SIG-M5 (cell line): ENCODE measurements at regions not wholly inside any gene's neighbourhood (a gene's known extent, or its start where the extent isn't known, plus 50 kb on each side); places are given as distances from the start of the nearest gene placed in this dataset.

Source experiments
- DNase-seq: peaks from one replicate; lab custom pipeline; 2025; lab: John Stamatoyannopoulos, UW

DNA sequence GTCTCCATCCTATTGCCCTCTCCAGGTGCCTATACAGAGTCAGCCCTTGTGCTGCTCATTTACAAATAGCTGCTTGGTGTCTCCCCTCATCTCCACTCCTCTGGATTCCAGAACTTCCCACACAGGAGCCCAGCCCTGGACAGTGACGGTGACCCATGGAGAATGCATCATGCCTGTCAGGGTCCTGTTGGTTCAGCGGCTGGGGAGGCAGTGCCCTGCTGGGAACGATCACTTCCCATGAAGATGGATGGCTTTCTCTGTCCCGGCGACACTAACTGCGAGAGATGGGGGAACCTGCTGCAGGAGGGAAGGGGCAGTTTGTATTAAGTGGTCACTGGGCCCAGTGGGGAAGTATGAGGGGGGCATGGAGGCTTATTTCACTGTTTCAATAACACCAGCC, 395.0 kb upstream of the TBX3 start:
- DNase-seq, result no peak

DNA sequence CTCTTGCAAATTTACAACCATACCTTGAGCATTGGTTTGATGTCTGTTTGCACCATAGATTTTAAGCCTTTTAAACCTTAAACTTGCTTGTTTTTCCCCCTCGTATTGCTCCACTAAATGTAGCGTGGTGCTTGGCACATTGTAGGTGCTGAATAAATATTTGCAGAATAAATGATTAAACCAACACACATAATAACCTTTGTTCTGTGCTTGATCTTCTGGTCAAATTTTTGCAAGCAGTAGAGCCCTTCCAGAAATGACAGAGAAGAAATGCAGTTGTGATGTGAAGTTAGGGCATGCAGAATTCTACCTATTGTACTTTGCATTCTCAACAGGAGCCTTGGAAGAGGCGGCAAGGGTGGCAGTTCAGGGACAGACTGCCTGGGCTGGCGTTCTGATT, 394.4 kb upstream of the TBX3 start:
- no peak for DNase-seq

DNA sequence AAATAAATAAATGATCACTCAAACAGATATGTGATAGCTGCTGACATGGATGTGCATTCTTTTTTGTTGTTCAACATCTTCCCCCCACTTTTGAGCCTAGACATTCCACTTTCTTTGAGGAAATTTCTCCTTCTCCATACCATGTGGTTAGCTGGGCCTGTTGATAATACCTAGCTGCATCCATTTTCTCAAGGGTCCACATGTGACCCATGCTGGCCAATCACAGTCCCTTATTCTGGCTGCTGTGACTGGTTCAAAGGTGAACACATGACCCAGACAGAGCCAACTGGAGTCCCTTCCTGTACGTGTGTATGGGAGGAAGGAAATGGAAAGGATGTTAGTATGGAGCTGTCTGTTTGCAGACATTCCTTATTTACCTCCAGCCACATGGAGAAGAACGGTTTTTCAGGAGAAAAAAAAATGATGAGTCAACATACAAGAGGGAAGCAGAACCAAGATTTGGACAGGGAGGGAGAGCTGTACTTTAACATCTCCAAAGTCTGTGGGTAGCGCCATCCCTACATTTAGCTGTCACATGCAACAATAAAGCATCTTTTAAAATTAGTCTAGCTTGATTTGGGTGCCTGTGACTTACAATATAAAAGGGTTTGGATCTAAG, 391.7 kb upstream of the TBX3 start:
- no peak for DNase-seq

DNA sequence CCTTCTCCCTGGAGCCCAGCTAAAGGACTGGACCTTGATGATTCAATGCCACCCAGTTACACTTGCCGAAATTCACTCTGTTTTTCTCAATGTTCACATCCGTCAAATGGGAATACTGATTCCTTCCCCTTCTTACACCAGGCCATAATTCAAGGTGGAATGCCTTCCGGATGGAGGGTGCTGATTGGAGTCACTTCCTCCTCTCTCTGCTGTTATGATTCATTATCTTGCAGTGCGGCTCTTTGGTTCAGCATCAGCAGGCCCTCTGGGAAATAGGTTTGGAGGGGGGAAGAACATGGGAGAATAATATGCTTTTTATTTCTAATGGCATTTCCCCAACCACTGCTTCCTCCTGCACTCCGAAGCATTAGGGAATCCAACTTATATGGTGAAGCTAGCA, 390.6 kb upstream of the TBX3 start:
- no peak for DNase-seq

GRCh38 chr12:115072712-115073111, 388.7 kb upstream of the TBX3 start:
- DNase-seq, result no peak

DNA sequence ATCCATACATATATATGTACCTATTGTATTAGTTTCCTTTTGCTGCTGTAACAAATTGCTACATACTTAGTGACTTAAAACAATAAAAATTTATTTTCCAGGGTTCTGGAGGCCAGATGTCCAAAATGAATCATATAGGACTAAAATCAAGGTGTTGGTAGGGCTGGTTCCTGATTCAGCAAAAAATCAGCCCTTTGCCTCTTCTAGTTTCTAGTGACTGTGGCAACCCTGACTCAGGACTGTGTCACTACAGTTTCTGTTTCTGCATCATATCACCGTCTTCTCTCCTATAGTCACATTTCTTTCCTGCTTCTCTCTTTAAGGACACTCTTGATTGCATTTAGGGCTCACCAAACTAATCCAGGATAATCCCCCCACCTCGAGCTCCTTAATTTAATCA, 386.3 kb upstream of the TBX3 start:
- no peak for DNase-seq

DNA sequence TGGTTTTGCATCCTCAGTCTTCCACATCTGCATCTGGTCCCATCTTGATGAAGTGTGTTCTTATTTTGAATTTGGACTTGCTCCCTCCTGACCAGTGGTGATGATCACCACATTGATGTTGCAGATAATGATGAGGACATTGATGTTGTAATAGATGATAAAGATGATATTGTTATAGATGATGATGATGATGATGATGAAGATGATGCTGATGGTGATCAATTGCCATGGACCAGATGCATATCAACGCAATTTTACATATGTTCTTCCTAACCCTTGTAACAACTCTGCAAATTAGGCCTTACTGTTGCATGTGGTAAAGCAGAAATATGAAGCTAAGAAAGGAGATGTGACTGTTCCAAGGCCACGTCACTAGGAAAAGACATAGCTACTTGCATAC, 380.3 kb upstream of the TBX3 start:
- DNase-seq, result no peak

DNA sequence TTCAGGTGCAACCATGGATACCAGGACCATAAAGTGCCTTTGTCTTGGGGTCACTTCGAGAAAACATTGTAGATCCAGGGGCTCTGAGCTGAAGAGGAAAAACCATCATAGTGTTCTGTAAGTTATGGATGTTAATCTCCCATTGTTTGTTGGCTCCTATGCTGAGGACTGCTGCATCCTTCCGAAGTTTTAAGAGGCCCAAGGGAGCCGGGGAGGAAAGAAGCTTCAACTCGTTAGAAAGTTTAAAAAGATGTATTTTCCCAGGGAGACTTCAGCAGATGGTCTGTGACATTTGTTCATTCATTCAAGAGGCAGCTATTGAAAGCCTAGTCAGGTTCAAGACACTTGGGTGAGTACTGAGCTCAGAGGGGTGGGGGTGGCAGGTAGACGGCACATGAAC, 378.8 kb upstream of the TBX3 start:
- no peak for DNase-seq

DNA sequence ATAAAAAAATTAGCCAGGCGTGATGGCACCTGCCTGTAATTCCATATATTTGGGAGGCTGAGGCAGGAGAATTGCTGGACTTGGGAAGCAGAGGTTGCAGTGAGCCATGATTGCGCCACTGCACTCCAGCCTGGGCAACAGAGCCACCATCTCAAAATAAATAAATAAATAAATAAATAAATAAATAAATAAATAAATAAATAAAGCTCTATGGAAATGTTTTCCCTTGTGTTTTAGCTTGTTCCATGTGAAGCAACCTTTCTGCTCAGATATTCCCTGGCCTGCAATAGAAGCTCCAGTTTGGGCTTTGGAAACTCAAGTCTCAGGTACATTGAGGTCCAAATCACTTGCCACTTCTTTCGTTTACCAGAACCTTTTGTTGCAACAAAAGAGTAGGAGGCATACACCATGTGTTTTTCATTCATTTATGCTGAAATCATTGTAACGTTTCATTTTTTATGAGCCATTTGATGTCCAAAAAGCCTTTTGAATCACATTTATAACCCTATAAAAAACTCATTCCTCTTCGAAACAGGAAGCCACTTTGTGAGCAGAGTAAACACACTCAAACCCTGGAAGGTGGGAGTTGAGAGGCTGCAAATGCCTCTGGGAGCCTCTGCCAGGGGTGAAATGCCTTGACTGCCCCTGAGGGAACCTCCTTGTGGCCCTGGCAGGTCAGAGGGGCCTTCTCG, 376.6 kb upstream of the TBX3 start:
- no peak for DNase-seq

DNA sequence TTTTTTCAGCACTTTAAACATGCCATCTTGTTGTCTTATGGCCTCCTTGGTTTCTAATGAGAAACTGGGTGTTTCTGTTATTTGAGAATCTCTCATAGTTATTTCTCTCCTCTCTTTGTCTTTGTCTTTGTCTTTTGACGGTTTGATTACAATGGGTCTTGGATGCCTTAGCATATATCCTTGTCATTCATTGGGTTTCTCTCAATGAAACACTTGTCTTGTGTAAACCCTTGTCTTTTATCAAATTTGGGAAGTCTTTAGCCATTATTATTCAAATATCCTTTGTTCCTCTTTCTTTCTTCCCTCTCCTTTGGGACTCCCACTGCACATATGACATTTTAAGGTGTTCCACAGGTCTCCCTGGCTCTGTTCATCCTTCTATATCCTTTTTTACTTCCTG, 373.5 kb upstream of the TBX3 start:
- DNase-seq, result no peak

DNA sequence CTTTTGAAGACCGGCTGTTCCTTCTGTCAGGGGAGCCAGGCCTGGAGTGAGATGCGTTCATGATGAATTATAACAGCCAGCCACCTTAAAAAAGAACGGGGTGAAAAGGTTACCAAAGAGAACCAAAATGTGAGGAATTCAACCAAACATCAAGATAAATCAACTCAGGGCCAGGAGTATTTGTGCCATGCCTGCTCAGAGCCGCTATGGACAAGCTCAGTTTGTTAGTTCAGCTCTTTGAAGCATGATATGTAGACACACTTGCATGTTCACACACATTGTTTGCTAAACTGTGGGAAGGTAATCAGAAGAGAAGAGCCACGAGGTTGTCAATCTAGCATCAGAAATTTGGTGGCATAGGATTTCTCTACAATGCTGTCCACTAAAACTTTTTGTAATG, 367.4 kb upstream of the TBX3 start:
- no peak for DNase-seq

DNA sequence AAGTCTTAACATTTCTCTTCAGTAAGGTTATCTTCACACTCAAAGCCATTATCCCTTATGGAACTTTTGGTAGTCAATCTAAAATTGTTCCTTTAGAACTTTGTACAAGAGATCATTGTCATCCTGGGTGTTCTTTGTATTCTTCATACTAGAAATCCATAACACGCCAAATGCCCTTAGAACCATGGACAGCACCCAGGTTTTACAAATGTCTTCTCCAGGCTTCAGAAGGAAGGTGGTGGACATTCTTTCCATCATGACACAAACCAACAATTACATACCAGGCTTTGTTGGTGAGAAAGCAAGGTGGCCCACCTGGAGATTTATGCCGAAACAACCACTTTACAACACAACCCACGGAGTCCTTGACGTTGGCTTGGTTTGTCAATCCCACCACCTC, 365.6 kb upstream of the TBX3 start:
- DNase-seq, result no peak

DNA sequence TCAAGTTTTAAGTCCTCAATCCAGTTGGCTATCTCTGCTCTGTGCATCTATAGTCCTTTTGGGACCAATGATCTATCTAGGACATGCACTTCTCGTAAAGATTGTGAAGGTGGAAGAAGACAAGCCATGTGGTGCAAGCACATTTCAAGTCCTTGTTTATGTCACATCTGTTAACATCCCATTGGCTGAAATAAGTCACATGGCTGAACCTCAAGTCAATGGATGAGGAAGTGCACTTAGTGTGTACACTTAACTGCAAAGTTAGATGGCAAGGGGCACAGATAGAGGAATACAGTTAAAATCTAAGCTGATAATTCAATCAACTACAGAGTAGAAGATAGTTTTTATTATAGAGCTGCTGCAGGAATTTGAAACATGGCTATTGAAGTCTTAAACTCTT, 362.8 kb upstream of the TBX3 start:
- DNase-seq, result no peak

- no peak for DNase-seq
These were observed 360.1 kb upstream of the TBX3 start for GRCh38 chr12:115044073-115044472.

DNA sequence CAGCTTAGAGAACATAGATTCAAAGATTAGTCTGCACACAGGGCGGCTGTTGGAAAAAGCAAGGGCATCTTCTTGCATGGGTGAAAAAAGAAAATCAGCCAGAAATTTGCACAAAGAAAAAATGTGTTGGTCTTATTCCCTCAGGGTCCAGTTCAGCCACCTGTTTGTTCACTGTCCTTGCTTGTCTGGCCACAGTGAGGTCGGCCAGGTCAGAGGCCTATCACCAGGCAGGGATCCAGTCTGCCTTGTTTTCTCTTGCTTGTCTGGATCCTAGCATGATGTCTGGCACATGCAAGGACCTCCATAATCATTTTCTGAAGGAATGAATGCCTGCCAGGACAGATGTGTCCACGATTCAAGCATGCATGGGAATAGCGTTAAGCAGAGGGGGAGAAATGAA, 359.1 kb upstream of the TBX3 start:
- DNase-seq, result no peak

GRCh38 chr12:115042341-115042740, 358.4 kb upstream of the TBX3 start:
- no peak for DNase-seq

DNA sequence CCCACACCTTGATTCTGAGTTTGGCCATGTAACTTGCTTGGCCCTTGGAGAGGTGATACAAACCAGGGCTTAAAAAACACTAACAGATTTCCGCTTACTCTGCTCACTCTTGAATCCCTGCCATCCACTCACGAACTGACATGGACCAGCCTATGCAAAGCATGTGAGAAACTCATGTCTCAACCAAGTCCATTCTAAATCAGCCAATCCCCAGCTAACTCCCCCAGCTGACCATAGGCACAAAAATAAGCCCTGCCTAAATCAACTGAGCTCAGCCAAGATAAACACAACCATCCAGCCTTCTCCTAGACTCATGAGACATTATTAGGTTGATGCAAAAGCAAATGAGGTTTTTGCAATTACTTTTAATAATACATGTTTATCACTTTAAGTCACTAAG, 353.9 kb upstream of the TBX3 start:
- DNase-seq, result no peak

DNA sequence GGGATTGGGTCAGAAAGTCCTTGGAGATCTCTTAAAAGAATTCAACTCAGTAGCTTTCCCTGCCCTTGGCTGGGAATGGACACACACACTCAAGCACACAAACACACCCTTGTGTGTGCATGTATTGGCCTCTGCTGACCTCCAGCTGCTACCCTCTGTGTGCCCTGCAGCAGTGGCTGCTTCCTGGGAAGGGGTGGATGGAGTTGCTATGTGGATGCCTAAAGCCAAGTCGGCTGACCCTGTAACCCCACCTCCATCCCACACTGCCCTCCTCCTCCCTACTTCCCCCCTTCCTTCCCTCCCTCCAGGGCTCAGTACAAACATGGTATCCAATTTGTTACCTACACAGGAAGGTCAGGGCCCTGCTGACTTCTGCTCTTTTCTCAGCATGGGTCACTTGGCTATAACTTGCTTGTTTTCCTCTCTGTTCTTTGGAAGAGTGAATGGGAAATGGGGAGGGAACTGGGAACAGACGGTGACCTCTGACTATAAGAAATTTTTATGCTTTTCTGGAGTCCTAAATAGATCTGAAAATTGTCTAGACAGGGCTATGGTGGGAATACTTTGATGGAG, 351.6 kb upstream of the TBX3 start:
- no peak for DNase-seq

DNA sequence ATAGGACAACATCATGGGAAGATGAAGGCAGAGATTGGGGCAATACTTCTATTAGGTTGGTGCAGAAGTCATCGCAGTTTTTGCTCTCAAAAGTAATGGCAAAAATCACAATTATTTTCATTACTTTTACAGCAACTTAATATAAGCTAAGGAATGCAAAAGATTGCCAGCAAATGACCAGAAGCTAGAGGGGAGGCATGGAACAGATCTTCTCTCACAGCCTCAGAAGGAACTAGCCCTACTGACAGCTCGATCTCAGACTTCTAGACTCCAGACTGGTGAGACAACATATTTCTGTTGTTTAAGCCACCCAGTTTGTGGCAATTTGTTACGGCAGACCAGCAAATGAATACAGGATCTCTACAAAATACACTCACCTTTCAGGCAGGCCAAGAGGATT, 348.5 kb upstream of the TBX3 start:
- DNase-seq, result no peak

DNA sequence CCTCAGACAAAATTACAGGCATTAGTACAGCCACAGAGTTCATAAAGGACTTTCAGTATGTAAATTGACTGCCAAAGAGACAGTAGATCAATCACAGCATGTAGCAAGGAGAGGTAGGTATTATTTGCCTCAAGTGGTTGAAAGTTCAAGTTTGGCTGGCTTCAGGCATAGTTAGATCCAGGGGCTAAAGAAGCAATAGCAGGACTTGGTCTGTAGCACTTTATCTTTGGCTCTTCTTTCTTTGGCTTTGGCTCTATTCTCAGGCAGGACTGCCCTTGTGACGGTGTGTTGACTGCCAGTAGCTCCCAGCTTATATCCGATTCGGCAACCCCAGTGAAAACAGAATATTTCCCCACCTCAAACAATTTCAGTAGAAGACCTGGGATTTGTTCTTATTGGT, 346.0 kb upstream of the TBX3 start:
- no peak for DNase-seq

- DNase-seq, result no peak
These were observed 340.6 kb upstream of the TBX3 start for GRCh38 chr12:115024531-115024930.

DNA sequence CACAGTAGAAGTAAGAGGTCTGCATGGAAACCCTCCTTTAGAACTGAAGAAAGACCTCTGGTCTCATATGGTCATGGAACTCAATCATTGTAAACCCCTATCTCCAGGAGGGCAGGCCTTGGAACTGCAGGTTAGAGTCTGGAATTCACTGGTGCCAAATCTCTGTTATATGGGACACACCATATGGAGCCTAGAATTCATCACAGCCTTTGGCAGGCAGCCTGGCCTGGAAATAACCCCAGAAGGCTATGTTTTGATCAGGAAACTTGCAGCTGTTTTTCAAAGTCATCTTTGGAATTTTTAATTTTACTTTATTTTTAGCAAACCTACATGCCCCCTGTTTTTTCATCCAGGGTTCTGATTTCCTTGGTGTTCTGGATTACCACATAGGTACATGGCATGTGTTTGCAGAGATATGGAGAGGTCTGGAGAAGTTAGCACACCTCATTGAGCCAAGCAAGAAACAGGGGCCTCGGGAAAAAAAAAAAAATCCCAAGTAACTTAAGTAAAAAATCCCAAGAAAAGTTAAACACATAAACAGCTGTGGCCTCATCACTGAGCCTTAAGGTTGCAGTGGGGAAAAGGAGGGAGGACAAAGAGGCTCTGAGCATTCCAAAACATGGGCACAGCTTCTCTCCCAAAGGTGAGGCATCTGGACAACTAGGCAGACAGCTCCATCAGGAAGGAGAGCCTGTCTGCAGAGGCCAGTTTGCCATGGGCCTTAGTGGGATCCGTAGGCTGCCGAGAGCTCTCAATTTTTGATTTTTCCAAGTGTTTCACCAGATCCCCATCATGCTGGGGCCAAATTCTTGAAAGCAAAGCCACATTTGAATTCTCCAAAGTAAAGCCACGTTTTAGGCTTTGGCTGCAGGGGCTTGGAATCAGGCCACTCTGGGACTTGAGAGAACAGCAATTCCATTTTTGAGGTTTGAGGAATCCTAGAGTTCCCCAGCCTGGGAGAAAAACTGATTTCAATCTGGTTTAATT, 339.6 kb upstream of the TBX3 start:
- no peak for DNase-seq

DNA sequence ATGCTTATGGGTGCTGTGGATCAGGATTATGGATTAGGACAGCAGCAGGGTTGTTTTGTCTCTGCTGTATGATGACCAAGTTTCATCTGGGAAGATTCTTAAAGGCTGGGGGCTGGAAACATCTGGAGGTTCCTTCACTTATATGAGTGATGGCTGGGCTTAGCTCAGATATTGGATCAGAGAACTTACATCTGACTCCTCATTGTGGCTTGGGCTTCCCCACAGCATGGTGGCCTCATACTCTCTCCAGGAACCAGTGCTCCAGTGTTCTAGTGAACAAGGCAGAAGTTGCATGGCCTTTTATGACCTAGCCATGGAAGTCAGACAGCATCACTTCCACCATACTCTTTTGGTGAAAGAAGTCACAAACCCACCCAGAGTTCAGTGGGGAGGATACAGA, 336.1 kb upstream of the TBX3 start:
- DNase-seq, result no peak
